ENCODE measurements at regions not wholly inside any gene's neighbourhood (a gene's known extent, or its start where the extent isn't known, plus 50 kb on each side); places are given as distances from the start of the nearest gene placed in this dataset.
"Not testable (repeated sequence)": the region's sequence is repeated elsewhere in the genome, so short reads cannot be mapped to it uniquely, and the experiment has no call there.

DNA sequence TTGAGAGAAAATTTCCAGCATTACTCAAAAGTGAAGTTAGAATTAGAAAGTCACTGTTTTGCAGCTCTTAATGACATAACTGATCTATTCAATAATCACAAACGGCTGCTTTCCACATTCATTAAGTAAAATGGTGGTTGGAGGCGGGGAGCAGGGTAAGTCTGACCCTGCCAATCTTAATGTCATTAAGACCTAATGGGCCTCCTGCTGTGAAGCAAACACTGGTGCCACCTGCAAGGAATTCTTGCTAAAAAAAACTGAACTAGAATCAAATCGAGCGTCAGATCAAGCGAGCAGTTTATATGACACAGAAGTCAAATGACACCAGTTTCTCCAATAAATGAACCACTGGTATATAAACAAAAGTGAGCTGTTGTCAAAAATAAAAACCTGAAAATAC lies 351.5 kb downstream of the BRD1 start:
- no peak for DNase-seq

DNA sequence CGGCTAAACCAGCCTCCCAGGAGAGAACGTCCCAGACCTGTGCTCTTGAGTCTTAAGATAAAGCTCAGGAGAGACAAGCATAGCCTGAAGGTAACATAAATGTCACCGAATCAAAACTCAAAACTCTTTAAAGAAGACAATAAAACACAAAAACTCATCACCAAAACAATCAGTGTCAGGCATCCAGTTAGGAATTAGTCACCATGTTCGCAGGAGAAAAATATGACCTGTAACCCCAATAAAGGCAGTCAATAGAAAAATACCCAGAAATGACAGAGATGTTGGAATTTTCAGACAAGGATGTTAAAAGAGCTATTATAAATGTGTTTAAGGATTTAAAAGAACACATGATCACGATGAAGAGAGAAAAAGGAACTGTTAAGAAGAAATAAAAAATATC lies 352.4 kb downstream of the BRD1 start:
- DNase-seq = no peak

DNA sequence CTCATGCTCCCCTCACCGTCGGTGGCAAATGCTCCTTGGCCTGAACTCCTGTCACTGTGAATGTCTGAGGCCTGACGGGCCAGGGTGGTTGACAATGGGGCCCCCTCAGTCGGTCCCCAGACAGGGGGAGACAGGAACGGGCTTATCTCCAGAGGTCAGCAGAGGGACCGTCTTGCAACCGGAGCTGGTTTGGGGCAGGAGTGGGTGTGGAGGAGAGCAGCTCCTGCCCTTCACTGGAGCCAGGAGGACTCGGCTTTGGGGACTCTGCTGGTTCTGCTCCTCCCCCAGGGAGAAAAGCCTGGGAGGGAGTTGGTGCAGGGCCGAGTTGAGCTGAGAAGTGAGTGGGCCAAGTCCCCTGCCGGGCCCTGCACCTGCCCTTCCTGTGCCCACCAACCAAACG lies 354.4 kb downstream of the BRD1 start:
- DNase-seq = no peak

DNA sequence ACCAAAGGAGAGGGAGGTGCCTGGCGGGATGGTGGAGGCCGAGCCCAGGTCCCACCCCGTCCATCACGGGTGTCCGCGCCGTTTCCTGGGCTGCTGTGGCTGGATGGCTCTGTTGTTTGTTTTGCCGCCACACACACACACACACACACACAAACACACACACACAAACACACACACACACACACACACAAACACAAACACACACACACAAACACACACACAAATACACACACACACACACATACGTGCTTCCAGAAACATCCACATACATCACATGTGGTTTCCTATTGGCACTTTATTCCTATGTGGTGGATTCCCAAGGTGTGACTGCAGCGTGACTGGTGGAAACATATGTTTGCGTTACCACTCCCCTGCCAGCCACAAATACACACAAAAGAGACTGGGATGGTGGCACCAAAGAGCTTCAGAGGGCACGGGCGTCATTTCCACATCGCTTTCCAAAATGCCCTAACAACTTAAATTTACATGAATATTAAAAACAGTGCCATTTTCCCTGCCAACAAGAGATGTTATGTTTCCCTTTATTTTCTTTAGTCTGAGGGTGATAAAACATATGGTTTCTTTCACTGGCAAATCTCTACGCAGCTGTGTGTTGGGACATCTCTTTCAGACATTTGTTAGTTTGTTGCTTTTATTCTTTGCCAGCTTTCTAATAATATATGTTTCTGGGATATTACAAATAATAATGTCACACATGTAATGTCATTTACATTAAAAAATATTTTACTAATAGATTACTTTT lies 356.8 kb downstream of the BRD1 start:
- DNase-seq = no peak

DNA sequence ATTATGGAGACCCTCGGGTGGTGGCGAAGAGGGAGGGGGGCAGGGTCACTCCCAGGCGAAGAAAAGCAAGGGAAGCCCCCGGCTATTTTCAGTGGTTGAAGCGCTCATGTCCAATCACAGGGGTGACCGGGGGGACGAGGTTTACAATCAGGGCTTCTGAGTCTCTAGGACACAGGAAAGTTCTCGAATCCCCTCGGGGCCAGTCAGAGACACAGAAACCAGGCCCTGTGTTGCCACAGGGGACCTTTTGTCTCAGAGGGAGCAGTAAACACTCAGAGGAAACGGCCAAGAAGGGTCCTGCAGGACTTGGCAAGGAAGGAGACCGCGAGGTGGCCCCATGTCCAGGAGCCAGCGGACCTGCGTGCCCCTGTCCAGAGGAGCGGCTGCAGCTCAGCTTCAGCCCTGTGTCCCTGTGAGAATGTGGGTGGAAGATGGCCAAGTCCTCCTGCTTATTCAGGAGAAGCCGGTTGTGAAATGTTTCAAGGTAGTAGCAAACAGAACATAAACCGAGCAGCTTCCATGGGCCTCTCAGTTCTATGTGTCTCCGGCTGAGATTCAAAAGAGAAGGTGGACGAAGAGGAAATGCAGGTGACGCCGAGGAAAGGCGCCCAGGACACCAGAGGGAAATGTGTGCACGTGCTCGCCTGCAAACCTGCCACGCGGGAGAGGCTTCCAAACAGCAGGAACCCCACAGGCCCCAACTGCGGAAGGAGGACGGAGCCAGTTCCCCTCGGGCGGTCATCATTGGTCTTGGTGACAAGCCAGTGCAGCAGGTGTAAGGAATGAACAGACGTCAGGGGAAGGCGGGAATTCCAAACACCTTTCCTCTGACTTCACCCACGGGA lies 357.6 kb downstream of the BRD1 start:
- DNase-seq = no peak

DNA sequence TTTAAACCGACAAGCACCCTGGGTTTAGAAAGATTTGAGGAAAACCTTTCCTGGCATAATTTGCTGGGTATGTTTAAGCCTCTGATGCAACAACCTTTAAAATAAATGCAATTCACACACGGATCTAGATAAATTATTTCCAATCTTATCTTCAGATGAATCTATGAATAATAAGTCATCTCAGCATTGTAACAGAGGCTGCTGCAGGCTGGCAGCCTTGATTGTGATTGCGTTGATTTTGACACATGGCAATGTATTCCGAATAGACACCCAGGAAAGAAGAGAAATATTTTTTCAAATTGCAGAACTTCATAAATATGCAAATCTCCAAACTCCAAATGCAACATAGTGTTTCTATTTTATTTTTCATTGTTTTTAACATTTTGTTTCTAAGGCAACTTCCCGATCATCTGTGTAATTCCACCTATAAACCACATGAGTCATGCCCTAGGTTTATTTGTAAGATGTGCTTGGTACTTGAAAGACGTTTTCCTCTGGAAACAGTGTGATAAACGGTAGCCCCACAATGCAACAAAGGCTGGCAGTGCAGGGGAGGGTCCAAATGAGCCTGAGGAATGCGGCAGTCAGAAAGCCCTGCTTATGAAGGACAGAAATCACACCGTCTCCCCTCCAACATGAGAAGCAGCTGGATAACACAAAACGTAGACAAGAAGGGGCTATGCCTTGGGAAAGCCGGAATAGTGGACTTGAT lies 359.0 kb downstream of the BRD1 start:
- DNase-seq = no peak

DNA sequence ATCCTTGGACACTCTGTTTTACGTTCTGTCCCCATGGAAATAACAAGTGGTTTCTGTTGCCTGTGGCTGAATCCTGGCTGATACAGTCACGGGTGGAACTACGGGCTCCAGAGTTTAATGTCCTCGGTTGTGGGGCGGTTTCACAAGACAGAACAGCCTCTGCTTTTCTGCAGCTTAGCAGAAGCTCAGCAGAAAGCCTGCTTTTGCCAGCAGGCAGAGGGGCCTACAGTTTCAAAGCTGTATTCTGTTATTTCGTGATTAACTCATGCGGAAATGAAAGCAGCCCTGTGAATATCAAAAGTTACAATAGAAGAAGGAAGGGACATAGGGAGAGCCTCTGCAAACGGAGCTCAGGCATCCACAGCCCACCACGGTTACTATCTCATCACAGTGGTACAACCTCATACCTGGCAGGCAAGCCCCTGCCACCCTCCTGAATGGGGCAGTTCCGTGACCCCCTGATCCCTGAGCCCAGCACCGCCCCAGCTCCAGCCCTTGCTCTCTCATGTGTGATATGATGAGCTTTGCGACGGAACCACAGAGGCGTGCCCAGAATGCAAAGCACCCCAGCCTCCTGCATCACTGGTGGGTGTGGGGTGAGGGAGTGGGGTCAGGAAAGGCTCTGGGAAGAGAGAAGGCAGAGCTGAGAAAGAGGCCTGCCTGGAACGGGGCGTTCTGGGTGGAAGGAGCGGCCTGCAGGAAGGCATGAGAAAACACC lies 360.6 kb downstream of the BRD1 start:
- no peak for DNase-seq

DNA sequence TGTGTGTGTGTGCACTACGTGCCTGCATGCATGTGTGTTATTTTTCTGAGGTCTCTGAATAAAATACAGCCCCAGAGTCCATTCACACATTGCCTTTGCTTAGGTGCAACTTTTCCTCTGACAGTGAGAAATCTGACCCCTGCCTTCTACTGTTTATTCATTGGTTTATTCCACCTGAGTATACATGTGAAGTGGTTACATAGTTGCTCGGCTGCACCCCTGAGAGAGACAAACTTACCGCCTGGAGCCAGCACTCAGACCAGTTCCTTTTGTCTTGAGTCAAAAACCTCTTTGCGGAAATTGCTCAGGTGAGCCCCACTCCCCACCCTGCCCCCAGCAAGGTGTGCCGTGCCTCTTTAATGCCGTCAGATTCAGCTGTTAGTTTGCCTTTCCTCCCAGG lies 363.6 kb downstream of the BRD1 start:
- DNase-seq = no peak

DNA sequence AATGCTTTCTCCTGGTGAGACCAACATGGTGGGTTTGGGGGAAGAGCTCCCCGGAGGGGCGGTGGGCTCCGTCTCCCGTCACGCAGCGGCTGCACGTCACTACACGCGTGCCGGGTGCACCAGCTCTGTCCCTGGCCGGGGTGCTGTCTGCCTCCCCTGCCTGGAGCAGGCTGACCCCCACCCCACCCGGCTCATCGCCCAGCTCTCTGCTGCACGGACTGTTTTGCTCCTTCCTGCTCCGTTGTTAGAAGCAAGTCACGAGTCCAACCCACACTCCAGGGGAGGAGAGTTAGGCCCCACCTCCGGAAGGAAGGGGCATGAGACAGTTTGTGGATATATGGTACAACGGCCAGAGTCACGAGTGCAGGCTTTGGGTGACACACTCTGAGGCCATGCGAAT lies 364.9 kb downstream of the BRD1 start:
- DNase-seq = no peak

DNA sequence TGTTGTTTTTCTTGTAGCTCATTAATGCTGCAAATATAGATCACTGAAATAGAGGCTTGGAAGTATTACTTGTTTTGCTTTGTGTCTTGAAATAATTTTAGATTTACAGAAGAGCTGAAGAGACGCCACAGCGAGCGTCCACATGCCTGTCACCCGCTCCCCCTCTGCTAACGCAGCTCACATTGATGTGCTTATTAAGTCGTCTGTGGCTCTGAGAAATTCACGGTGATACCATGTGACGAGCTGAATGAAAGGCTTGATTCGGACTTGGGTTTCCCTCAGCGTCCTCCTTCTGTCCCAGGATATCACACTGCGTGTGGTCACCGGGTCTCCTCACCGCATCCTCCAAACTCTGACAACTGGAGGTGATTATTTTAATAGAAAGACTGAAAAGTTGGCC lies 365.4 kb downstream of the BRD1 start:
- no peak for DNase-seq

DNA sequence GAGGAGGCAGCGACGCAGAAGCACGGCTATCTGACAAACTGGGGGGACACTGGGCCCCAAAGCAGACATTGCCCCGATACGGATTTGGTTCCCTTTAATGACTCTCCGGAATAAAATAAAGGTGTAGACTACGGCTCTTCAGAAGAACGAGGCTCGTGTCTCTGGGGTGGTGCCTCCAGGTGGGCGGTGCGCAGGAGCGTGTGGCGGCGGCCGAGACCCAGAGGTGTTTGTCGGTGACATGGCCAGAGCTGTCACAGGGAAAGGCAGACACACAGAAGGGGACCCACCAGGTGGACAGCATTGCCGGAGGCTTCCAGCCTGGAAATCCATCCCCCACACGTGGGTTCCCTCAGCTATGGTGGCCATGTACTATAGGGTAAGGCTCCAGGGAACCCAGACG lies 366.0 kb downstream of the BRD1 start:
- no peak for DNase-seq

DNA sequence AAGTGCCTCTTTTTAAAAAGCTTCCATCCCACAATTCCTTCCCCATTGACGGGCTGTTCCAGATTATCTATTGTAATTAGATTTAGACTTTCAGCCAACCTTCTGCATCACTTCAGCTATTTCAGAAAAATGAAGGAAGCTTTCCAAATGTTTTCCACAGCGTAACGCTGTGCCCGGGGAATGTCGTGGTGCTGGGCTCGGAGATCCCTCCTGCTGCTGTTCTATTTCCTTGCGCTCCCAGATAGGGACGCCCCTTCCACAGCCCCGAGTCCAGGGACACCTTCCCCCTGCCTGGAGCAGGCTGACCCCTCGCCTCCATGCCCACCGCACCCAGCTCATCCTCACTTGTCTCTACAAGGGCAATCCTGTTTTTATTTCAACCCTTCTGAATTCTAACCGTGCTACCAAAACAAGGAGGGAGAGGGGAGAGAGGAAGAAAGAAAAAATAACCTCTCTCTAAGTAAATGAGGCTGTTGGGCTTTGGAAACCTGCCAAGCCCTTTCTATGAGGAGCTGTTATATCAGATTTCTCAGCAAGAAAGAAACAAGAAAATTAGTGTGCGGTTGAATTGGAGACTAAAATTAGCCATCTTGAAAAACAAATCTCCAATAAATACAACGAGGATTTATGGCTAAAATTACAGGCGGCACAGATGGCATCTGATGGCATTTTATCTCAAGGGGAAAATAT lies 366.9 kb downstream of the BRD1 start:
- DNase-seq = no peak

DNA sequence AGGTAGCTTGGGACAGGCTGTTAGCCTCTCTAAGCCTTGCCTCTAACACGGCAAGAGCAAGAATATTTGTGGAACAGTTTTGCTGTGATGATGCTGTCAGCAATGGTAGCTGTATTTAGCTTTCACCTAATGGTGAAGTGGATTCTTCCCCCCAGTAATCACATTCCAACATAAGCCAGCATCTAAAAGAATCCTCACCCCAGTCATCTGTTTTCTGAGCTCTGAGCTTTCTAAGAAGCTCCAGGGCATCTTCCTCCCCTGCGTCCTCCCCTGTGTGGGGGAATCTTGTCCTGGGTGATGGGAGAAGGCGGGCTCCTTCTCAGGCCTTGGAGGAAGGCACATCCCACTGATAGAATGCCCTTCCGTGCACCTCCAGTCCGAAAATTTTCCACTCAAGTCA lies 367.6 kb downstream of the BRD1 start:
- no peak for DNase-seq

DNA sequence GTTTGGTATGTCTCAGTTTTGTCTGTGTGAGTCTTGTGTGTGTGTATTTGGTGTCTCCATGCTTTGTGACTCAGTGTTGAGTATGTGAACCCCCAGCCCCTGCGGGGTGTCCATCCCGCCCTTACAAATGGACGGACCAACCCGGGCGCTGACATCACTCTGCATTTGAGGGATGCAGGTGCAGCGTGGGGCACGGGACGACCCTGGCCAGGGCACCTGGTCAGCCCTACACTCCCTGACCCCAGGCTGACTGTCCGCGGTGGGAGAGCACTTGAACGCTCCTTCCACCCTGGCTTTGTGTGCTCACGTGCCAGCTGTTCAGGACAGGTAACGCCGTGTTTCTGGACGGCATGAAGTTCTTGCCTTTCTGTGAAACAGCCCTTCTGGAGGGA lies 369.0 kb downstream of the BRD1 start:
- no peak for DNase-seq

DNA sequence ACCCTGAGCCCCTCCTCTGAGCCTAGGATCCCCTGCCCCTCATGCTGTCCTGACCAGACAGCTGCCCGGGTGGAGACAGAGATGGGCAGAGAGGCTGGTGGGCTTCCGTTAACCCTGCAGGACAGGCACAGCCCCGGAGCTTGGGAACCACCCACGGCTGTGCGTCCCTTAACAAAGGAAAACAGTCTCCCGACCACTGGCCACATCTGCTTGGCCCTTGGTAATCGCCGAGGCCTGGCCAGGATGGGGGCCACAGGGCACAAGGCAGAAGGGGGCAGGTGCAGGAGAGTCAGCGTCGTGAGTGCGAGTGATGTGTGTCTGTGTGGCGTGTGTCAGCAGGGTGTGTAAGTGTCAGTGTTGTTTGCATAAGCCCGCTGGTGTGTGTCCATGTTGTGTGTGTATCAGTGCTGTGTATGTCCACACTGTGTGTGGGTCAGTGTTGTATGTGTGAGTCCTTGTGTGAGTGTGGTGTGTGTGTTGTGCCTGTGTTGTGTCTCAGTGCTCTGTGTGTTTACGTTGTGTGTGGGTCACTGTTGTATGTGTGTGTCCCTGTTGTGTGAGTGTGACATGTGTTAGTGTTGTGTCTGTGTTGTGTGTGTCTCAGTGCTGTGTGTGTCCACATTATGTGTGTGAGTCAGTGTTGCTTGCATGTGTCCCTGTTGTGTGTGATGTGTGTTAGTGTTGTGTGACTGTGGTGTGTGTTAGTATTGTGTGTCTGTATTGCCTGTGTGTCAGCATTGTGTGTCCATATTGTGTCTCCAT lies 369.5 kb downstream of the BRD1 start:
- no peak for DNase-seq

DNA sequence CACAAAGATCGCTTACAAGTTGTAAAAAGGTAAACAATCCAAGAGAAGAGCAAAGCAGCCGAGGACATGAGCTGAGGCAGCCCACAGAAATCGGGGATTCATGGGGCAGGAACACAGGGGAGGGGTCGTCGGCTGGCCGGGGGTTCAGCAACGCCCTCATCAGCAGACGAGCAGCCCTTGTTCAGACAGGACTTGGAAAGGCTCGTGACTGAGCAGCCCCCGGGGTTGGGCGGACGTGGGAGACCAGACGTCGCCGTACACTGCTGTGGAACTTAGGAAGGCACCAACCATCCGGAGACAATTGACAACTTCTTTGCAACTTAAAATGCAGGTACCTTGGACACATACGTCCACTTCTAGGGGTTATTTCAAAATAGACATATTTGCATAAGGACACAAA lies 370.5 kb downstream of the BRD1 start:
- DNase-seq = no peak

DNA sequence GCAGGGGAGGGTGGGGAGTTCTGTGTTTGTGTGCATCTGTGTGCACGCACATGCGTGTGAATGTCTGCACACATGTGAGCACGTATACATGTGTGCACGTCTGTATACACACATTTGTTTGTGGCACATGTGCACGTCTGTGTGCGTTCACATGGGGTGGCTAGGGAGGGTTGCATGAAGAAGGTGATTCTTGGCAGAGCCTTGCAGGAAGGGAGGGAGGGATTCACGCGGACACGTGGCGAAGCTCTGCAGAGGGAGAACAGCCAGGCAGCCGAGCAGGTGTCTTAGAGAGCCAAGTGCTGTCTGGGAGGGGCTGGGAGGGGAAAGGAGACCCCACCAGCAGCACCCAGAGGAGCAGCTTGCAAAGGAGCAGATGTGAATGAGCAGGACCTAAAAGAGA lies 372.1 kb downstream of the BRD1 start:
- DNase-seq = no peak

DNA sequence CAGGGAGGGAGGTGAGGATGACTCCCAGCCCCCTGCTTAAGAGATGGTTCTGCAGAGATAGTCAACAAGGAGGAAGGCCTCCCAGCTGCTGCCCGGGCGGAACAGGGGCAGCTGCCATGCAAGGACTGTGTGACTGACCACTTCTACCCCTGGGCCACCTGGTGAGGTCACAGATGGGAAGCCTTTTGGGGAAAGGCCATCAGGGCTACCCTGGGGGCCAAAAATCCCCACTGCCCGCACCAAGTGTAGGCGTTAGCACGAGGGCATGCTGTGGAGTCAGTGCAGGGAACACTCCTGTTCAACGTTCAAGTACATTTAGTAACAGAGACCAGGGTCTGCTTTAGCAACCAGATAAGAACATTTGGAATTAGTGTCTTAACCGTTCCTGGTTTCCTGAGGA lies 372.9 kb downstream of the BRD1 start:
- DNase-seq = no peak

DNA sequence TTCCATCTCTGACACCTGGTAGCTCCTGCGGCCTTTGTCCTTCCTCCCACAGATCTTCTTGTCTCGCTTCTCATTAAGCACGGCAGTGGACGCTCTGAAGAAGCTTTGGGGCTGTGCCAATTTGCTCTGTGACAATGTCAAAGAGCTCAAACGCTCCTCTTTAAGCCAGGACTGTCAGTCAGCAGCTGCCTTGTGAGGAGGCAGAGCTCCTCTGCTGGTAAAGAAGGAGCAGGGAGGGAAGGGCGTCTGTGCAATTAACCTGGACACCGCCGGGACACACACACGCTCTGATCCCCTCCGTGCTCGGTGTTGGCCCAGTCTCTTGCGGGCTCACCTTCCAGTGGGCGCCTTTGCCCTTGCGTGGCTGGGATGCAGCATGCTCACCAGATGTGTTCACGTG lies 373.9 kb downstream of the BRD1 start:
- DNase-seq = no peak

DNA sequence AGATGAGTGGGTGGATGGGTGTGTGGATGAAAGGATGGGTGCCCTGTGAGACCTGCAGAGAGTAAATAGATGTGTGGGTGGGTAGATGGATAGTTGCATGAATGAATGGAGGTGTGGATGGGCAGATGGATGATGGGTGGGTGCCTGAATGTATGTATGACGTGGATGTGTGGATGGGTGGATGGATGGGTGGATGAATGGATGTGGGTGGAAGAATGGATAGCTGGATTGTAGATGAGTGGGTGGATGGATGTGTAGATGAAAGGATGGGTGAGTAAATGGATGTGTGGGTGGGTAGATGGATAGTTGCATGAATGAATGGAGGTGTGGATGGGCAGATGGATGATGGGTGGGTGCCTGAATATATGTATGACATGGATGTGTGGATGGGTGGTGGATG lies 374.7 kb downstream of the BRD1 start:
- DNase-seq = not testable (repeated sequence)

DNA sequence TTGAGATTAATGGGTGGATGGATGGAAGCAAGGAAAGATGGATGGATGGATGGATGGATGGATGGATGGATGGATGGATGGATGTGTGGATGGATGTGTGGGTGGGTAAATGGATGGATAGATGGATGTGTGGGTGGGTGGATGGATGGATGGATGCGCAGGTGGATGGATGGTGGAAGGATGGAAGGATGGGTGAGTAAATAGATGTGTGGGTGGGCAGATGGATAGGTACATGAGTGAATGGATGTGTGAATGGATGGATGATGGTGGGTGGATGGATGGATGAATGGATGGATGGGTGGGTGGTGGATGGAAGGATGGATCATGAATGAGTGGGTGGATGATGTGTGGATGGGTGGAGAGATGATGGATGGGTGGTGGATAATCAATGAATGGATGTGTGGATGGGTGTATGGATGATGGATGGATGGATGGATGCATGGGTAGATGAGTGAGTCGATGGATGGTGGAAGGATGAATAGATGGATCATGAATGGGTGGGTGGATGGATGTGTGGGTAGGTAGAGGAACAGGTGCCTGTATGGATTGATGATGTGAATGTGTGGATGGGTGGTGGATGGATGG lies 375.2 kb downstream of the BRD1 start:
- DNase-seq = no peak

Measured in bone marrow (tissue), 2 donors.